ENCODE measurements at regions not wholly inside any gene's neighbourhood (a gene's known extent, or its start where the extent isn't known, plus 50 kb on each side); places are given as distances from the start of the nearest gene placed in this dataset.
A peak's percentile ranks its signal among the peaks of the same experiment; 100 is the strongest.
"Not testable (repeated sequence)": the region's sequence is repeated elsewhere in the genome, so short reads cannot be mapped to it uniquely, and the experiment has no call there.

GRCh38 chr2:88396209-88396608 lies 56.3 kb downstream of the FOXI3 start:
- no peak for DNase-seq

- no peak for DNase-seq
These were observed 74.9 kb downstream of the FOXI3 start for GRCh38 chr2:88377641-88377991.

- no peak for DNase-seq
These were observed 80.5 kb downstream of the FOXI3 start for GRCh38 chr2:88372042-88372441.

DNA sequence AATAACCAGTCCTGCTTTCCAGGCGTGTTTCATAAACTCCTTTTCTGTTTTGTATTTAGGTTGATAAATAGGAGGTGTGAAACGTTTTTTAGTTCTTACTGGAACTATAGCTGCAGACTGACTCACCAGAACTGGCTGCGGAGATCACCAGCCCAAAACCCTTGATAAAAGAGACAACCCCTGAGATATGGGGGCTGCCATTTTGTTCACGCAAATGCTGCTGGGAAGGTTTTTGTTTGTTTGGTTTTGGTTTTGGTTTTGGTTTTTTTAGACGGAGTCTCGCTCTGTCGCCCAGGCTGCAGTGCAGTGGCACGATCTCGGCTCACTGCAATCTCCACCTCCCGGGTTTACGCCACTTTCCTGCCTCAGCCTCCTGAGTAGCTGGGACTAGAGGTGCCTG lies 87.1 kb downstream of the FOXI3 start:
- not testable (repeated sequence) for DNase-seq

DNA sequence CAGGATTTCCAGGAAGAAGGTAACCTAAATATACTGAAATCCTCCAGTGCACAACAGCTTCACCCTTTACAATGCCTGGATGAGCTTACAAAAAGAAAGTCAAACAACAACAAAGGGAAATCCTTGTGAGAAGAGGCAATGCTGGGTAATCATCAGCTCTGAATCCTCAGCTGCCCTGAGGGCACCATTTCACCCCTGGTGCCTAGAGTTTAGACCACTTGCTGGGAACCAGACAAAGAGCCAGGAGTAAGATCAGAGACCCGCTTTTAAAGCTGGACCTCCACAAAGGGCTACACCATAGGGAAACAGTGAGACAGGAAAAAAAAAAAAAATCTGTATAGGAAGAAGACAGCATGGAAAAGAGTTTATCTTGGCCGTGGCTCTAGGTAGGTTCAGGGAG lies 97.0 kb downstream of the FOXI3 start:
- DNase-seq: no peak

DNA sequence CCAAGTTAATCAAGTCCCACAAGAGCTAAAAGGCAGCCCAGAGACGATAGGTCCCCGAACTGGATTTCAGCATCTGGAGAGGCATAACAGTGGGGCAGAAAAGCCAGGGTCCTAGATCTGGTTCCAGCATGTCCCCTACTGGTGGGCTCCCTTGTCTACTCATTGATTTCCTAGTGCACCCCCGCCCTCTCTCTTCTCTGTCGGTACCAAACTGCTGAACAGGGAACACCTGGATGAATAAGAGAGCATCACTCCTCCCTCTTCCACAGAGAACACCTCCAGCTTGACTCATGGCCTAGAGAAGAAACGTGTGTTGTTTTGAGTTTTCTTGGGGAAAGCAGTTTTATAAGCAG lies 101.3 kb downstream of the FOXI3 start:
- DNase-seq: no peak

GRCh38 chr2:88350331-88351248 lies 101.9 kb downstream of the FOXI3 start:
- peak; percentile 82 for DNase-seq

DNA sequence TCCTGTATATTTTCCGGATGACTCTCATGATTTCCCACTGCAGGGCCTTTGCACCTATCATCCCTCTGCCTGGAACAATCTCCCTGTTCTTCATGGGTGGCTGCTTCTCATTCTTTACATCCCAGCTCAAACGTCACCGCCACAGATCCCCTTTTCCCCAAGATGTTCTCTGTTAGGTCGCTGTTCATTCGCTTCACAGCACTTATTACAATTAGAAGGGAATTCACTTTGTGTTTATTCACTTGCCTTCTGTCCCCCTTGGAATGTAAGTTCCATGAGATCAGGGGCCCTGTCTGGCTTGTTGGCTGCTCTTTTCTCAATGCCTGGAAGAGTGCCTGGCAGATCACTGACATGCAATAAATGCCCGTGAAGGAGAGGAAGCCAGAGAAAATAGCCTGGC lies 106.7 kb downstream of the FOXI3 start:
- DNase-seq: no peak

GRCh38 chr2:88342749-88343148 lies 109.7 kb downstream of the FOXI3 start:
- DNase-seq: peak; percentile 5

DNA sequence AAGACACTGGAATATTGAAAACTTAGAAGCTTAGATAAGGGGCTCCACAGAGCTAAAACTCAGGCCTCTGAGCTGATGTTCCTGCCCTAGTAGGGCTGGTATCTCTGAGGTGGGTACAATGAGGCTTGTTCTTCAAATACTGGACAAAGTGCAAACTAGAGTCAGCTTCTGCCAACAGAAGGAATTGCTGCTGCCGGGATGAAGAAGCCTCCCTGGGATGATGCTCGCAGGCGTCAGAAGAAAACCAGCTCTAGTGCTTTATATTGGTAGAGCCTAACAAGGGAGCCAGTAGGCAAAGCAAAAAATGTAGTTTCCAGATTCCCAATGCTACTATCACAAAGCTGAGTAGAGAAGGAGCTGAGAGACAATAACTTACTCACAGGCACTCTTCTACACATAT lies 118.1 kb downstream of the FOXI3 start:
- no peak for DNase-seq

- no peak for DNase-seq
These were observed 121.3 kb downstream of the FOXI3 start for GRCh38 chr2:88331239-88331638.

- DNase-seq: peak; percentile 2
These were observed 122.5 kb downstream of the FOXI3 start for GRCh38 chr2:88329815-88330603.

- DNase-seq: no peak
These were observed 130.8 kb downstream of the FOXI3 start for GRCh38 chr2:88321449-88322248.

- DNase-seq: no peak
These were observed 132.3 kb downstream of the FOXI3 start for GRCh38 chr2:88320076-88320773.

DNA sequence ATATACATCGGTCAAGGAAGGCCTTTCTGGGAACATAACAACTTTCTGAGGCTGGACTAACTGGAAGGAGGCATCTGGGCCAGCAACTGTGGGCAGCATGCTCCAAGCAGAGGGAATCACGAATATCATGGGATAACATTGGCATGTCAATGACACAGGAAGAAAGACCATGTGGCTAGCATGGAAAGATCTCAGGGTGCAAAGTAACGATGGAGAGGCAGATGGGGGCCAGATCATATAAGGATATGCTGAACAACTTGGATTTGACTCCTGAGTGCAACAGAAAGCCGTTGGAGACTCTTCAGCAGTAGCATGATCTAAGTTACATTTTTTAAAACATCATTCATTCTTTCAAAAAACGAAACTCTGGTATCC lies 133.6 kb downstream of the FOXI3 start:
- DNase-seq: no peak

DNA sequence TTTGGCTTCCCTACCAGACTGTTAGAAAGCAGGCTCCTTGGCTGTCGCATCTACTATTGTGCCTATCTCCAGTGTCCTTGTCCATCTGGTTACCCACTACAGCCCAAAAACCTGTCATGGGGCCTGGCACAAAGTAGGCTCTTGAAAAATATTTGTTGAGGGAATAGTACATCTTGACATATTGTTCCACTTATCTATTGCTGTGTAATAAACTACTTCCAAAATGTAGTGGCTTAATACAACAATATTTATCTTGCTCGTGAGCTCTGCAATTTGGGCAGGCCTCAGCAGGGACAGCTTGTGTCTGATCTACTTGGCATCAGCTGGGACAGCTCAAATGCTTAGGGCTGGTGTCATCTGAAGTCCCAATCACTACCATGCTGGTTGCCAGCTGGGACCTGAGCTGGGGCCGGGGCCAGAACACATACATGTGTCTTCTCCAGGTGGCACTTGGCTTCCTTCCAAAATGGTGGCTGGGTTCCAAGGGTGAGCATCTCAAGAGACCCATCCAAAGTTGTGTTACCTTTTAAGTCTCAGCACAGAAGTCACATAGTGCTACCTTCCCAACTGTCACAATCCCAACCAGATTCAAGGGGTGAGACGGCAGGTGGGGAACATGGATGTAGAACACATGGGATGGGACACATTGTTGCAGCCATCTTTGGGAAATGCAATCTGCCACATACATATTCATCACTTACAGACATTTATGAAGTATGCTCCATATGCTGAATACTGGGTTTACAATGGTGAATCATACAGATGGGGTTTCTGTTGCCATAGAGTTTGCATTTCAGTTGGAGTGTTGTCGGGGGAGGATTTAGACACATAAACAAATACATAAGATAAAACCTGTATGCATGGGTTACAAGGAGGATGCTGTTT lies 134.2 kb downstream of the FOXI3 start:
- no peak for DNase-seq

- no peak for DNase-seq
These were observed 140.6 kb downstream of the THNSL2 start for GRCh38 chr2:88310787-88311186.

DNA sequence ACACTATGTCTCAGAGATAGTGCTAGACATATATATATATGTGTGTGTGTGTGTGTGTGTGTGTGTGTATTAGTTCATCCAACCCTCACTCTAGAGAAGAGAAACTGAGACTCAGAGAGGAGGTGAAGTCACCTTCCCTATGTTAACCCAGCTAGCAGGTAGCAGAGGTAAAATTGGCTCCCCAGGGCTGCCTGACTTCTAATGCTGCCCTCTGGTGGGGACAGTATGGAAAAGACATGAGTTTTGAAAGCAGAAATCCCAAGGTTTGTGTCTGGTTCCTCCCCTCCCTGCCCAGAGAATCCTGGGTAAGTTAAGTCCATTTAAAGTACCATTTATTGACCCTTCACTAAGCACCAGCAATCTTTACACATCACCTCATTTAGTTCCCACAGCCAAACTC lies 137.7 kb downstream of the THNSL2 start:
- DNase-seq: peak; percentile 23

DNA sequence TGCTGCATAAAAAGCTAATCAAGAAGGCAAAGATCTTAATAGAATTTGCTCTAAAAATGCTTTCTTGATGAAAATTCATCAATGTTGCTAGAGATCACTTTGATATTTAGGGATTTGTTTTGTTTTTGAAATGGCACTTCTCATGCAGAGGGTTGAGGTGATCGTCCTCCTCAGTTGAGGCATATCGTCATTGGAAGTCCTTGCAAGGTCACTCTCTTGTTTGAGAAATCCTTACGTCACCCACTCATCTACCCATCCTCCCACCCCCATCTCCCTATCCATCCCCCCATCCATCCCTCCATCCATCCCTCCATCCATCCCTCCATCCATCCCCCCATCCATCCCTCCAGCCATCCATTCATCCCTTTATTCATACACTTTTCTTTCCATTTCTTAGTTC lies 133.7 kb downstream of the THNSL2 start:
- no peak for DNase-seq

DNA sequence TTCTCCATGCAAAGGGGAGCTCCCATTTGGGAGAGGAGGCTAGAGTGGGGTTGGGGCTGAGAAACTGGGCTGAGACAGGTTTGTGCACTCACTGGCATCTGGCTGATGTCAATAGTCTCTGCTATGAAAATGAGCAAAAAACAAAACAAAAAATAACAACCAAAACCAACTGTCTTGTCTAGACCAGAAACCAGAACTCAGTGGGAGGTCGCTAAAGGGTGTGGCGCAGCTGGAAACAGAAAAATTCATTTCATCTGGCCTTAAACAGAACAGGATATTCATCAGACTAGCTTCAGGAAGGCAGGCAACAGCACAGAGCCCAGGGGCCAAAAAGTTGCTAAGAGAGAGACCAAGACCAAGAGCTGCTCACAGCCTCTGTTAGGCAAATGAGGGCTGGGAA lies 126.1 kb downstream of the THNSL2 start:
- no peak for DNase-seq

DNA sequence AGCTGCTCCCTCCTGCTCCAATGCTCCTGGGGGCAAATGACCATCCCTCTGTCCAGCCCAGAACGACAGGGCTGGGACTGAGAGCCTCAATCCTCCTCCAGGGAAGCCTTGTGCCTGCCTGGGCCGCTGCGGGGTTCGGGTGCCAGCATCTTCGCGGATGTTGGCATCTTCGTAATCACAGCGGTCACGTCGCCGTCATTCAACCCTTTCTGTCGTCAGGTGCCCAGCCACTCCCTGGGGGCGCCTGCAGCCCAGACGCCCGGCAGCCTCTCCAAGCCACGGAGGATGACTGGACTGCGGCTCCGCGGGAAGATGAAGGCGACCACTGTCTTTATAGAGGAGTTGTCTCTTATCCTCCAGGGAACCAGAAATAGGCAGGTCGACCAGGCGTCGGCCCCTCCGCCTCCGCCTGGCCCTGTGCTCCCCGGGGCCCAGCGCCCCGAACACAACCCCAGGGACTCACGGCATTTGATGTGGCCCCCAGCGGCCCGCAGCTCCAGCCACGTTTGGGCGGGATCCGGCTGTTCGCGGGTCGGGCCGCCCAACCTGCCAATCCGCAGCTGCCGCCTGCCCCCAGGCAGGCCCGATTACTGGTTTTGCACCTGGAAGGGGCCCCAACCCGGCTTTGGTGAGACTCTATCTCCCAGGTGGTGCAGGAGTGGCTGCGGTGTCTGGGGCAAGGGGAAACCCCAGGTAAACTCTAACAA lies 113.9 kb downstream of the THNSL2 start:
- DNase-seq: no peak
